ENCODE measurements at regions not wholly inside any gene's neighbourhood (a gene's known extent, or its start where the extent isn't known, plus 50 kb on each side); places are given as distances from the start of the nearest gene placed in this dataset.

GRCh38 chr2:16196687-16197503, 256.5 kb downstream of the MYCN start:
- Histone ChIP-seq H3K4me1 (no peaks in the 10 kb centered on the region), H3K27me3 (no peaks in the 10 kb centered on the region), H3K4me3 (no peak overlapping the region), H3K27ac (no peak overlapping the region), H3K9me3 (no peaks in the 10 kb centered on the region), H3K36me3 (no peaks in the 10 kb centered on the region)
- intact Hi-C loops (cut with DNase I) = no loop called here
- no peak for DNase-seq (ENCODE audit: extremely low spot score in 2 of 2)
- TF ChIP-seq POLR2A (IDR thresholded peaks at IDR 0.05) = no peak
- TF ChIP-seq POLR2AphosphoS5 (IDR thresholded peaks at IDR 0.05; ENCODE audit: insufficient read depth in 1 of 2, low read depth in 1 of 2) = no peak
- TF ChIP-seq CTCF (IDR thresholded peaks at IDR 0.05) = no peak

- Histone ChIP-seq H3K9me3 (no peaks in the 10 kb centered on the region), H3K4me1 (no peaks in the 10 kb centered on the region), H3K4me3 (no peak overlapping the region), H3K27me3 (no peaks in the 10 kb centered on the region), H3K27ac (no peak overlapping the region), H3K36me3 (no peaks in the 10 kb centered on the region)
- intact Hi-C loops (cut with DNase I) = no loop called here
- DNase-seq (ENCODE audit: extremely low spot score in 2 of 2) = no peak
- TF ChIP-seq POLR2A (IDR thresholded peaks at IDR 0.05) = no peak
- no peak for TF ChIP-seq POLR2AphosphoS5 (IDR thresholded peaks at IDR 0.05; ENCODE audit: insufficient read depth in 1 of 2, low read depth in 1 of 2)
- no peak for TF ChIP-seq CTCF (IDR thresholded peaks at IDR 0.05)
Measured at GRCh38 chr2:16195681-16196070, 255.3 kb downstream of the MYCN start.

- no peak overlapping the region for H3K4me3 ChIP-seq
- H3K27ac ChIP-seq = no peak overlapping the region
- no peaks in the 10 kb centered on the region for H3K36me3 ChIP-seq
- intact Hi-C loops (cut with DNase I) = no loop called here
- H3K27me3 ChIP-seq = no peaks in the 10 kb centered on the region
- TF ChIP-seq POLR2AphosphoS5 (IDR thresholded peaks at IDR 0.05; ENCODE audit: insufficient read depth in 1 of 2, low read depth in 1 of 2) (no peak), POLR2A (IDR thresholded peaks at IDR 0.05) (no peak), CTCF (IDR thresholded peaks at IDR 0.05) (no peak)
- DNase-seq (ENCODE audit: extremely low spot score in 2 of 2) = no peak
- H3K9me3 ChIP-seq = no peaks in the 10 kb centered on the region
- no peaks in the 10 kb centered on the region for H3K4me1 ChIP-seq
Measured at GRCh38 chr2:16194931-16195680, 254.8 kb downstream of the MYCN start.

- H3K27ac ChIP-seq = no peak overlapping the region
- H3K27me3 ChIP-seq = no peaks in the 10 kb centered on the region
- no peaks in the 10 kb centered on the region for H3K36me3 ChIP-seq
- intact Hi-C loops (cut with DNase I) = no loop called here
- no peak for TF ChIP-seq POLR2A (IDR thresholded peaks at IDR 0.05)
- TF ChIP-seq POLR2AphosphoS5 (IDR thresholded peaks at IDR 0.05; ENCODE audit: insufficient read depth in 1 of 2, low read depth in 1 of 2) = no peak
- DNase-seq (ENCODE audit: extremely low spot score in 2 of 2) = no peak
- H3K4me1 ChIP-seq = no peaks in the 10 kb centered on the region
- no peaks in the 10 kb centered on the region for H3K9me3 ChIP-seq
- H3K4me3 ChIP-seq = no peak overlapping the region
Measured at GRCh38 chr2:16194530-16194929, 254.2 kb downstream of the MYCN start.

GRCh38 chr2:16194096-16194390, 253.7 kb downstream of the MYCN start:
- Histone ChIP-seq H3K9me3 (no peaks in the 10 kb centered on the region), H3K4me3 (no peak overlapping the region), H3K36me3 (no peaks in the 10 kb centered on the region), H3K27ac (no peak overlapping the region), H3K27me3 (no peaks in the 10 kb centered on the region), H3K4me1 (no peaks in the 10 kb centered on the region)
- intact Hi-C loops (cut with DNase I) = no loop called here
- no peak for TF ChIP-seq CTCF (IDR thresholded peaks at IDR 0.05)
- no peak for TF ChIP-seq POLR2A (IDR thresholded peaks at IDR 0.05)
- no peak for TF ChIP-seq POLR2AphosphoS5 (IDR thresholded peaks at IDR 0.05; ENCODE audit: insufficient read depth in 1 of 2, low read depth in 1 of 2)
- no peak for DNase-seq (ENCODE audit: extremely low spot score in 2 of 2)
